Ovary (tissue), 7 donors: ENCODE measurements at regions not wholly inside any gene's neighbourhood (a gene's known extent, or its start where the extent isn't known, plus 50 kb on each side); places are given as distances from the start of the nearest gene placed in this dataset.

Source experiments
- DNase-seq, 5 donors: peaks; one replicate each; pipeline ENCODE4 v3.0.0-alpha.2; 2019 to 2020
- H3K27ac ChIP-seq, 2 donors: fragments of 200-600 bp; one replicate each; pipeline versions ENCODE4 v1.5.1 to v1.8.0; 2019 to 2022
- H3K27me3 ChIP-seq: fragments of 200-600 bp; one replicate; pipeline ENCODE4 v1.8.0; 2022
- H3K36me3 ChIP-seq: fragments of 200-600 bp; sonication (generic); one replicate; pipeline ENCODE4 v1.5.1; 2019
- H3K4me1 ChIP-seq: one replicate; pipeline ENCODE4 v1.8.1; 2013; ENCODE audit warnings: mild to moderate bottlenecking, moderate library complexity; ENCODE audit not compliant: insufficient read depth
- H3K4me3 ChIP-seq: fragments of 200-600 bp; sonication (generic); one replicate; pipeline ENCODE4 v1.5.1; 2017
- H3K9me3 ChIP-seq, 2 donors: fragments of 200-600 bp in 1 of 2; sonication (generic) in 1 of 2; one replicate each; pipeline versions ENCODE4 v1.5.1 to v1.8.1; 2013 to 2019; ENCODE audit warnings: mild to moderate bottlenecking in 1 of 2, moderate library complexity in 1 of 2
- CTCF ChIP-seq, 3 donors: fragments of 450-650 bp in 2 of 3; fragments of 200-600 bp in 1 of 3; IDR thresholded peaks; one replicate each; pipeline versions ENCODE4 v1.5.1 to v1.8.0; 2016 to 2022; ENCODE audit warnings: antibody characterized with exemption in 3 of 3, mild to moderate bottlenecking in 1 of 3
- EP300 ChIP-seq: sonication (generic); formaldehyde crosslinking; IDR thresholded peaks from one replicate; pipeline ENCODE4 v1.6.1; 2017; ENCODE audit warnings: antibody characterized with exemption
- POLR2A ChIP-seq: fragments of 450-650 bp; IDR thresholded peaks from one replicate; pipeline ENCODE4 v1.6.1; 2017; ENCODE audit warnings: antibody characterized with exemption, mild to moderate bottlenecking, moderate library complexity
- WGBS, 3 donors: extraction: QIAGEN DNeasy Blood & Tissue Kit in 1 of 3; methylation state at CpG; one replicate each; pipeline versions ENCODE4 v1.1.5 to v1.1.7; 2013 to 2017; 5-methylcytosine and 5-hydroxymethylcytosine counted together
- intact Hi-C, 4 donors: fragments of 100-400 bp; cut with DNase I; formaldehyde crosslinking; loops; one replicate each; pipeline versions ENCODE4 v1.11.0 to v1.15.1; 2022 to 2023
- donor health status: DM: no; HTN: no; CAD: no; lungs with moderate emphysema.
- donor health status: DM: no; HTN: no; CAD: no.
- donor health status: Bipolar disorder and iron deficiency.
- donor health status: DM: no; HTN: no; CAD: no.
- donor health status: DM: yes; HTN: yes; CAD: no.

GRCh38 chr13:26965952-26966700 lies 205.5 kb downstream of the USP12 start:
- TF ChIP-seq POLR2A: no peak
- TF ChIP-seq EP300: no peak
- no peak for TF ChIP-seq CTCF (IDR thresholded peaks at IDR 0.05)
- peak; percentile 76 to 90 (median 82) for DNase-seq
- intact Hi-C loops: no loop called here
- Histone ChIP-seq H3K9me3 (no peaks in the 10 kb centered on the region), H3K27me3 (no peaks in the 10 kb centered on the region), H3K4me3 (no peak overlapping the region), H3K36me3 (no peaks in the 10 kb centered on the region), H3K27ac (no peak overlapping the region), H3K4me1 (peaks cover 13% of the 10 kb centered on the region)
- WGBS, 3 donors: 30 to 36% (median 33%) methylated on average over 22 of the region's 22 CpGs

GRCh38 chr13:26964278-26965250 lies 204.0 kb upstream of the GPR12 start:
- WGBS, 3 donors: 58 to 70% (median 61%) methylated on average over 16 of the region's 16 CpGs
- no peak overlapping the region for H3K27ac ChIP-seq
- H3K4me3 ChIP-seq: no peak overlapping the region
- intact Hi-C loops: no loop called here
- H3K27me3 ChIP-seq: no peaks in the 10 kb centered on the region
- H3K9me3 ChIP-seq: no peaks in the 10 kb centered on the region
- no peak for TF ChIP-seq EP300
- no peak for TF ChIP-seq CTCF (IDR thresholded peaks at IDR 0.05)
- TF ChIP-seq POLR2A: no peak
- DNase-seq: no peak
- H3K36me3 ChIP-seq: no peaks in the 10 kb centered on the region
- peaks cover 13% of the 10 kb centered on the region for H3K4me1 ChIP-seq

- Histone ChIP-seq H3K36me3 (no peaks in the 10 kb centered on the region), H3K27me3 (no peaks in the 10 kb centered on the region), H3K4me1 (peaks cover 13% of the 10 kb centered on the region), H3K9me3 (no peaks in the 10 kb centered on the region), H3K4me3 (no peak overlapping the region), H3K27ac (no peak overlapping the region)
- intact Hi-C loops: no loop called here
- TF ChIP-seq CTCF (IDR thresholded peaks at IDR 0.05) (no peak), POLR2A (no peak), EP300 (no peak)
- DNase-seq: no peak
- 91 to 94% (median 93%) methylated on average over 2 of the region's 2 CpGs for WGBS, 3 donors
Measured at GRCh38 chr13:26962671-26963070, 202.1 kb upstream of the GPR12 start.

GRCh38 chr13:26961890-26962615 lies 201.5 kb upstream of the GPR12 start:
- WGBS, 3 donors: 82 to 87% (median 85%) methylated on average over 17 of the region's 17 CpGs
- H3K27ac ChIP-seq: no peak overlapping the region
- H3K4me1 ChIP-seq: peaks cover 8% of the 10 kb centered on the region
- no peak for DNase-seq
- no peak overlapping the region for H3K4me3 ChIP-seq
- no peaks in the 10 kb centered on the region for H3K36me3 ChIP-seq
- TF ChIP-seq CTCF (IDR thresholded peaks at IDR 0.05) (no peak), EP300 (no peak), POLR2A (no peak)
- H3K27me3 ChIP-seq: no peaks in the 10 kb centered on the region
- H3K9me3 ChIP-seq: no peaks in the 10 kb centered on the region
- intact Hi-C loops: no loop called here
